Transverse colon (tissue), 4 donors: ENCODE measurements at regions not wholly inside any gene's neighbourhood (a gene's known extent, or its start where the extent isn't known, plus 50 kb on each side); places are given as distances from the start of the nearest gene placed in this dataset.

Experiments
- EP300 ChIP-seq: sonication (generic); formaldehyde crosslinking; IDR thresholded peaks from one replicate; pipeline ENCODE4 v1.6.1; 2017; ENCODE audit warnings: antibody characterized with exemption, low read depth
- POLR2A ChIP-seq: fragments of 450-650 bp; IDR thresholded peaks from one replicate; pipeline ENCODE4 v1.6.1; 2016; ENCODE audit warnings: antibody characterized with exemption, mild to moderate bottlenecking, moderate library complexity
- POLR2AphosphoS5 ChIP-seq, 3 donors: sonication (generic); formaldehyde crosslinking; IDR thresholded peaks; one replicate each; pipeline ENCODE4 v1.6.1; 2016; ENCODE audit warnings: antibody characterized with exemption in 3 of 3
- TF ChIP-seq, protein P1 (sequence below), 5 experiments: fragments of 200-600 bp in 3 of 5; fragments of 450-650 bp in 2 of 5; sonication (generic) in 3 of 5; IDR thresholded peaks; 1 replicate in 2 of 5; 2 replicates in 3 of 5; pipeline ENCODE4 v1.5.1; 2016 to 2017; ENCODE audit warnings: antibody characterized with exemption in 5 of 5, inconsistent platforms in 3 of 5, mild to moderate bottlenecking in 2 of 5, moderate library complexity in 1 of 5

DNA sequence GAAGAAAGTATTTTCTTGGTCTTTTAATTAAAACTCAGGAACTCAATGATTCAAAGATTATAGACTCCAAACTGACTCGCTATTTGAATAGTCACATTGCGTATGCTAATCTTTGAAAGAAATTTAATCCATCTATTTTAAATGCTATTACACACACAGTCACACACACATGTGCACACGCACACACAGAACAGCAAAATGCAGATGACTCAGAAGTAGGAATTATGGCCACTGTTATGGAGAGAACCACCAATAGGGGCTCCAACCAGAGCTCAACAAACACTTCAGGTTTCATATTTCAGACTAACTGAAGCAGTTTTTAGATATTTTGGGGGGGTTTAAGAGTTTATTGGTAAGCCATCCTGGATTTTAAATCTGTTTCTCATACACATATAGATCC is 1917.9 kb downstream of the EFNA5 start:
- TF ChIP-seq, protein P1, sequence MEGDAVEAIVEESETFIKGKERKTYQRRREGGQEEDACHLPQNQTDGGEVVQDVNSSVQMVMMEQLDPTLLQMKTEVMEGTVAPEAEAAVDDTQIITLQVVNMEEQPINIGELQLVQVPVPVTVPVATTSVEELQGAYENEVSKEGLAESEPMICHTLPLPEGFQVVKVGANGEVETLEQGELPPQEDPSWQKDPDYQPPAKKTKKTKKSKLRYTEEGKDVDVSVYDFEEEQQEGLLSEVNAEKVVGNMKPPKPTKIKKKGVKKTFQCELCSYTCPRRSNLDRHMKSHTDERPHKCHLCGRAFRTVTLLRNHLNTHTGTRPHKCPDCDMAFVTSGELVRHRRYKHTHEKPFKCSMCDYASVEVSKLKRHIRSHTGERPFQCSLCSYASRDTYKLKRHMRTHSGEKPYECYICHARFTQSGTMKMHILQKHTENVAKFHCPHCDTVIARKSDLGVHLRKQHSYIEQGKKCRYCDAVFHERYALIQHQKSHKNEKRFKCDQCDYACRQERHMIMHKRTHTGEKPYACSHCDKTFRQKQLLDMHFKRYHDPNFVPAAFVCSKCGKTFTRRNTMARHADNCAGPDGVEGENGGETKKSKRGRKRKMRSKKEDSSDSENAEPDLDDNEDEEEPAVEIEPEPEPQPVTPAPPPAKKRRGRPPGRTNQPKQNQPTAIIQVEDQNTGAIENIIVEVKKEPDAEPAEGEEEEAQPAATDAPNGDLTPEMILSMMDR (IDR thresholded peaks at IDR 0.05), result no peak
- no peak for TF ChIP-seq POLR2A
- TF ChIP-seq POLR2AphosphoS5 (IDR thresholded peaks at IDR 0.05), result no peak
- TF ChIP-seq EP300, result no peak
